H1 (cell line): ENCODE measurements at regions not wholly inside any gene's neighbourhood (a gene's known extent, or its start where the extent isn't known, plus 50 kb on each side); places are given as distances from the start of the nearest gene placed in this dataset.

Experiments used
- CREB1 ChIP-seq: IDR thresholded peaks from 2 replicates; pipeline ENCODE4 v1.6.1; 2012; ENCODE audit warnings: inconsistent platforms
- SP1 ChIP-seq: IDR thresholded peaks from 2 replicates; pipeline ENCODE4 v1.6.1; 2011; ENCODE audit warnings: low read depth, low read length

- TF ChIP-seq CREB1 (no peak), SP1 (no peak)
Measured at GRCh38 chr14:39812532-39813320, 380.5 kb upstream of the FBXO33 start (continued).
